A549 (cell line): ENCODE measurements at regions not wholly inside any gene's neighbourhood (a gene's known extent, or its start where the extent isn't known, plus 50 kb on each side); places are given as distances from the start of the nearest gene placed in this dataset.

ENCODE experiments used
- ATAC-seq, 2 experiments: fragments of 200-7000 bp in 1 of 2; fragments of >200 bp in 1 of 2; cut with Nextera tagmentation in 1 of 2; cut with Tn5 transposase in 1 of 2; 3 replicates each; pipeline versions ENCODE4 v1.8.0 to v1.9.1; 2018 to 2020; ENCODE audit warnings: mild to moderate bottlenecking in 1 of 2, moderate library complexity in 1 of 2
- CTCF ChIA-PET: fragments of 300-600 bp; sonication (Branson Sonifier 250); formaldehyde crosslinking; extraction: SDS; loops from one replicate; lab custom pipeline; 2021; ENCODE audit warnings: antibody characterized with exemption, inconsistent platforms; lab: Yijun Ruan, JAX
- POLR2A ChIA-PET: fragments of 350-600 bp; formaldehyde crosslinking; extraction: SDS; loops from one replicate; lab custom pipeline; 2021; ENCODE audit warnings: antibody characterized with exemption, inconsistent platforms; lab: Yijun Ruan, JAX
- DNase-seq, 2 experiments: peaks; one replicate each; pipeline versions ENCODE4 v3.0.0 to v3.0.0-alpha.2; 2011 to 2016; ENCODE audit warnings: low read depth in 1 of 2, low spot score in 1 of 2
- FAIRE-seq: peaks from 2 replicates; lab custom pipeline; 2011; peaks lifted over from hg19 to GRCh38; lab: Jason Lieb, UNC
- H3K27ac ChIP-seq, 2 experiments: fragments of >200 bp; sonication (Bioruptor Twin); formaldehyde crosslinking; 3 replicates each; pipeline ENCODE4 v1.5.1; 2016 to 2017
- H3K4me1 ChIP-seq: fragments of >200 bp; sonication (Bioruptor Twin); formaldehyde crosslinking; 3 replicates; pipeline ENCODE4 v1.6.1; 2016
- H3K4me2 ChIP-seq: fragments of >200 bp; sonication (Bioruptor Twin); formaldehyde crosslinking; 3 replicates; pipeline ENCODE4 v1.6.1; 2016
- H3K4me3 ChIP-seq: fragments of >200 bp; sonication (Bioruptor Twin); formaldehyde crosslinking; 3 replicates; pipeline ENCODE4 v1.5.1; 2016
- H3K9me3 ChIP-seq: fragments of >200 bp; sonication (Bioruptor Twin); formaldehyde crosslinking; 3 replicates; pipeline ENCODE4 v1.6.1; 2016
- BHLHE40 ChIP-seq: IDR thresholded peaks from 2 replicates; pipeline ENCODE4 v1.6.1; 2012; ENCODE audit warnings: low read depth, low read length, inconsistent platforms
- CBX2 ChIP-seq: fragments of 200-600 bp; sonication (generic); IDR thresholded peaks from 2 replicates; pipeline ENCODE4 v1.6.1; 2016; ENCODE audit warnings: low read depth, mild to moderate bottlenecking, borderline replicate concordance
- CBX8 ChIP-seq: fragments of 200-600 bp; sonication (generic); IDR thresholded peaks from 2 replicates; pipeline ENCODE4 v1.6.1; 2016
- EHF ChIP-seq: fragments of 250-450 bp; sonication (Bioruptor Pico); IDR thresholded peaks from 2 replicates; pipeline ENCODE4 v1.5.0; 2020; ENCODE audit warnings: mild to moderate bottlenecking
- EHMT2 ChIP-seq: fragments of 200-600 bp; sonication (generic); IDR thresholded peaks from 2 replicates; pipeline ENCODE4 v1.6.1; 2016; ENCODE audit warnings: antibody characterized with exemption, low read depth, mild to moderate bottlenecking, moderate library complexity
- EP300 ChIP-seq, 2 experiments: fragments of >200 bp; sonication (Bioruptor Twin); formaldehyde crosslinking; IDR thresholded peaks; 2 replicates in 1 of 2; 3 replicates in 1 of 2; pipeline ENCODE4 v1.6.1; 2016 to 2017
- HDAC2 ChIP-seq: fragments of 200-600 bp; sonication (generic); IDR thresholded peaks from 2 replicates; pipeline ENCODE4 v1.6.1; 2016
- HOXA7 ChIP-seq: fragments of 250-450 bp; sonication (Bioruptor Pico); IDR thresholded peaks from 2 replicates; pipeline ENCODE4 v1.5.0; 2020; ENCODE audit warnings: mild to moderate bottlenecking, moderate library complexity
- JUN ChIP-seq, 2 experiments: fragments of >200 bp; sonication (Bioruptor Twin); formaldehyde crosslinking; IDR thresholded peaks; 2 replicates in 1 of 2; 3 replicates in 1 of 2; pipeline ENCODE4 v1.6.1; 2016 to 2017
- KDM1A ChIP-seq: fragments of 200-600 bp; sonication (generic); IDR thresholded peaks from 2 replicates; pipeline ENCODE4 v1.6.1; 2016; ENCODE audit warnings: low read depth, mild to moderate bottlenecking
- NPAS2 ChIP-seq: fragments of 250-450 bp; sonication (Bioruptor Pico); IDR thresholded peaks from 2 replicates; pipeline ENCODE4 v1.8.0; 2022; ENCODE audit warnings: mild to moderate bottlenecking, moderate library complexity, borderline replicate concordance
- NR3C1 ChIP-seq: fragments of >200 bp; sonication (Bioruptor Twin); formaldehyde crosslinking; IDR thresholded peaks from 3 replicates; pipeline ENCODE4 v1.6.1; 2017
- POLR2A ChIP-seq: IDR thresholded peaks from 2 replicates; pipeline ENCODE4 v1.6.1; 2012; ENCODE audit warnings: mild to moderate bottlenecking, low read length
- POLR2AphosphoS2 ChIP-seq: conservative IDR thresholded peaks from 2 replicates; pipeline ENCODE4 v1.6.1; 2012; ENCODE audit warnings: low read length, improper control_type of control experiment, inconsistent platforms
- RAD21 ChIP-seq, 2 experiments: fragments of >200 bp in 1 of 2; sonication (Bioruptor Twin) in 1 of 2; formaldehyde crosslinking in 1 of 2; IDR thresholded peaks in 1 of 2; conservative IDR thresholded peaks in 1 of 2; 2 replicates in 1 of 2; 3 replicates in 1 of 2; pipeline ENCODE4 v1.6.1; 2012 to 2018; ENCODE audit warnings: inconsistent platforms in 1 of 2
- RARB ChIP-seq: fragments of 250-450 bp; sonication (Bioruptor Pico); IDR thresholded peaks from 2 replicates; pipeline ENCODE4 v1.8.0; 2021; ENCODE audit warnings: mild to moderate bottlenecking, moderate library complexity
- RCOR1 ChIP-seq: fragments of 150-350 bp; IDR thresholded peaks from 2 replicates; pipeline ENCODE4 v1.6.1; 2014; ENCODE audit warnings: antibody characterized with exemption, low read length, low read depth
- TFCP2L1 ChIP-seq: fragments of 250-450 bp; sonication (Bioruptor Pico); IDR thresholded peaks from 2 replicates; pipeline ENCODE4 v1.5.0; 2021; ENCODE audit warnings: mild to moderate bottlenecking
- ZSCAN20 ChIP-seq: fragments of 250-450 bp; sonication (Bioruptor Pico); IDR thresholded peaks from 2 replicates; pipeline ENCODE4 v1.8.0; 2022; ENCODE audit warnings: mild to moderate bottlenecking, moderate library complexity
- WGBS: methylation state at CpG from one replicate; pipeline ENCODE4 v1.1.6; 2017; ENCODE audit errors: missing lambda C conversion rate; 5-methylcytosine and 5-hydroxymethylcytosine counted together
- TF ChIP-seq, protein P1 (sequence below): fragments of 250-450 bp; sonication (Bioruptor Pico); IDR thresholded peaks from 2 replicates; pipeline ENCODE4 v1.5.0; 2020; ENCODE audit warnings: low read depth, mild to moderate bottlenecking, moderate library complexity
- TF ChIP-seq, protein P2 (sequence below): fragments of >200 bp; sonication (Bioruptor Twin); formaldehyde crosslinking; IDR thresholded peaks from 3 replicates; pipeline ENCODE4 v1.5.1; 2016
- TF ChIP-seq, protein P3 (sequence below): IDR thresholded peaks from 2 replicates; pipeline ENCODE4 v1.6.1; 2012

DNA sequence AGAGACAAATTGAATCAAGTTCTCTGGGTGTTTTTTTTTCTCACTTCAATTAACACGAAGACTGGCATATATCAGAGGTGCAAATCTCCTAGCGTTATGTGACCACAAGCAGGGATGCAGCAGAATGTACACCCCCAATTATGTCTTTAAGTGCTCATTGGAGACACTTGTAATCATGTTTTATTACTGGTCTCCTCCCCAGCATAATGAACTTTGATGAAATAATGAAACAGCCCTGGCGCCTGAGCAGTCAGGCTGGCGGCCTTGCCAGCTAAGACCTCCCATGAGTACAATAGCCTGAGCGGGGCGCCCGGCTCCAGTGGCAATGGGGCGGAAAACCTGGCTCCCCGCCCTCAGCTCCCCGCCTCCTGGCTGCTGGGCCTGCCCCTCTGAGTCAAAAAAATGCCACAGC, 209.4 kb upstream of the MSX2 start (continued):
- TF ChIP-seq, protein P1, sequence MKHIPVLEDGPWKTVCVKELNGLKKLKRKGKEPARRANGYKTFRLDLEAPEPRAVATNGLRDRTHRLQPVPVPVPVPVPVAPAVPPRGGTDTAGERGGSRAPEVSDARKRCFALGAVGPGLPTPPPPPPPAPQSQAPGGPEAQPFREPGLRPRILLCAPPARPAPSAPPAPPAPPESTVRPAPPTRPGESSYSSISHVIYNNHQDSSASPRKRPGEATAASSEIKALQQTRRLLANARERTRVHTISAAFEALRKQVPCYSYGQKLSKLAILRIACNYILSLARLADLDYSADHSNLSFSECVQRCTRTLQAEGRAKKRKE (CRISPR knock-in tag): no peak
- TF ChIP-seq RCOR1: no peak
- TF ChIP-seq RARB (CRISPR knock-in tag): no peak
- no peak for TF ChIP-seq RAD21 (conservative IDR thresholded peaks at IDR 0.05 in 1 of 2, IDR thresholded peaks at IDR 0.05 in 1 of 2)
- TF ChIP-seq HOXA7 (CRISPR knock-in tag): no peak
- TF ChIP-seq, all 56 proteins: peak for 0

DNA sequence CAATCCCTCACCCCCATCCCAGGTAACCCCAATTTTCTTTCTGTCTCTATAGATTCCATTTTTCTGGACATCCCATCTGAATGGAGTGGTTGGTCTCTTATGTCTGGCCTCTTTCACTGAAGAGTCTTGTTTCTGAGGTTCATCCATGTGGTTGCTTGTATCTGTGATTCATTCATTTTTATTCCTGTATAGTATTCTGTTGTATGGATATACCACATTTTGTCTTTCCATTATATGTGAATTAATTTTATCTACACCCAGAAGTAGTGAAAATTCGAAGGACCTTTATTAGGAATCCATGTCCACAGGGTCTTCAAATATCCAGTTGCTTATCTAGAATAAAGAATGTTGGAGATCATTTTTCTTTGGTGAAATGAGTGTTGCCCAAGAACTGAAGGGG, 207.6 kb upstream of the MSX2 start:
- Histone ChIP-seq H3K4me3 (no peak overlapping the region), H3K4me1 (no peaks in the 10 kb centered on the region)
- WGBS: 3% methylated on average over 1 of the region's 1 CpG
- POLR2A ChIA-PET: no interaction called here
- TF ChIP-seq RARB (CRISPR knock-in tag) (no peak), NPAS2 (CRISPR knock-in tag) (no peak), KDM1A (no peak), RCOR1 (no peak), BHLHE40 (no peak)
- TF ChIP-seq, all 56 proteins: peak for 0
- Histone ChIP-seq H3K4me2 (no peak overlapping the region), H3K27ac (no peak overlapping the region), H3K9me3 (no peaks in the 10 kb centered on the region)
- ATAC-seq (no peak), DNase-seq (no peak), FAIRE-seq (no peak)
- CTCF ChIA-PET: interaction anchor here (0.6 to 1.3 kb wide), 3 partner anchors 77 to 220 kb away, joined by 3 to 4 read pairs (median 3); no protein-coding TSS in a partner anchor

DNA sequence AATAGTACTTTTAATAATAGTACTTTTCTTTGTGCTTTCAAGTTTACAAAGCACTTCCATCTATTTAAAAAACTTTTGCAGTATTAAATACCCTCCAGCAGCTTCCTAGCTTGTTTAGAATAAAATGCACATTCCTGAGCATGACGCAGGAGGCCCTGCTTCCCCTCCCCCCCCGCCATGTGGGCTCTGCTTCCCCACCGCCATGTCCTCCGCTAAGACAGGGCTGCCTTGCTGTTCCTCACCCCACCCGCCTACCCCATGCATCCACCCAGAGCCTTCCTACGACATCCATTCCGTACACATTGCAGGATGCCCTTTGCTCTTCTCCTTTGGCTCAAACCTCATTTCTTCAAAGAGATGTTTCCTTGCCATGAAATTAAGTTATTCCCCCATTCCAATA, 205.9 kb upstream of the MSX2 start:
- CTCF ChIA-PET: no interaction called here
- no peak for FAIRE-seq

More for the DNA sequence above, 205.9 kb upstream of the MSX2 start:
- 75% methylated on average over 7 of the region's 7 CpGs for WGBS
- Histone ChIP-seq H3K9me3 (no peaks in the 10 kb centered on the region), H3K27ac (no peak overlapping the region), H3K4me1 (no peaks in the 10 kb centered on the region), H3K4me3 (no peak overlapping the region), H3K4me2 (no peak overlapping the region)
- POLR2A ChIA-PET: no interaction called here
- DNase-seq (no peak), ATAC-seq (no peak)
- no peak for TF ChIP-seq CBX2
- TF ChIP-seq EHF: no peak
- no peak for TF ChIP-seq POLR2A
- no peak for TF ChIP-seq HDAC2
- TF ChIP-seq, protein P2, sequence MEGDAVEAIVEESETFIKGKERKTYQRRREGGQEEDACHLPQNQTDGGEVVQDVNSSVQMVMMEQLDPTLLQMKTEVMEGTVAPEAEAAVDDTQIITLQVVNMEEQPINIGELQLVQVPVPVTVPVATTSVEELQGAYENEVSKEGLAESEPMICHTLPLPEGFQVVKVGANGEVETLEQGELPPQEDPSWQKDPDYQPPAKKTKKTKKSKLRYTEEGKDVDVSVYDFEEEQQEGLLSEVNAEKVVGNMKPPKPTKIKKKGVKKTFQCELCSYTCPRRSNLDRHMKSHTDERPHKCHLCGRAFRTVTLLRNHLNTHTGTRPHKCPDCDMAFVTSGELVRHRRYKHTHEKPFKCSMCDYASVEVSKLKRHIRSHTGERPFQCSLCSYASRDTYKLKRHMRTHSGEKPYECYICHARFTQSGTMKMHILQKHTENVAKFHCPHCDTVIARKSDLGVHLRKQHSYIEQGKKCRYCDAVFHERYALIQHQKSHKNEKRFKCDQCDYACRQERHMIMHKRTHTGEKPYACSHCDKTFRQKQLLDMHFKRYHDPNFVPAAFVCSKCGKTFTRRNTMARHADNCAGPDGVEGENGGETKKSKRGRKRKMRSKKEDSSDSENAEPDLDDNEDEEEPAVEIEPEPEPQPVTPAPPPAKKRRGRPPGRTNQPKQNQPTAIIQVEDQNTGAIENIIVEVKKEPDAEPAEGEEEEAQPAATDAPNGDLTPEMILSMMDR: no peak
- no peak for TF ChIP-seq JUN (IDR thresholded peaks at IDR 0.05)
- no peak for TF ChIP-seq POLR2AphosphoS2
- TF ChIP-seq NR3C1: no peak
- TF ChIP-seq, protein P3, sequence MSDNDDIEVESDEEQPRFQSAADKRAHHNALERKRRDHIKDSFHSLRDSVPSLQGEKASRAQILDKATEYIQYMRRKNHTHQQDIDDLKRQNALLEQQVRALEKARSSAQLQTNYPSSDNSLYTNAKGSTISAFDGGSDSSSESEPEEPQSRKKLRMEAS: no peak
- no peak for TF ChIP-seq EHMT2
- TF ChIP-seq CBX8: no peak
- TF ChIP-seq EP300 (IDR thresholded peaks at IDR 0.05): no peak
- no peak for TF ChIP-seq ZSCAN20 (CRISPR knock-in tag)
- no peak for TF ChIP-seq TFCP2L1 (CRISPR knock-in tag)
- TF ChIP-seq BHLHE40: no peak
